Sciatic nerve (tissue), 2 donors: ENCODE measurements at regions not wholly inside any gene's neighbourhood (a gene's known extent, or its start where the extent isn't known, plus 50 kb on each side); places are given as distances from the start of the nearest gene placed in this dataset.
"Not testable (repeated sequence)": the region's sequence is repeated elsewhere in the genome, so short reads cannot be mapped to it uniquely, and the experiment has no call there.

Source experiments
- ATAC-seq: fragments of 200-7000 bp; cut with Tn5 transposase; one replicate; pipeline ENCODE4 v1.9.1; 2020; ENCODE audit warnings: mild to moderate bottlenecking, moderate library complexity
- DNase-seq: peaks from one replicate; pipeline ENCODE4 v3.0.0-alpha.2; 2020; ENCODE audit warnings: low spot score
- intact Hi-C: fragments of 100-400 bp; cut with DNase I; formaldehyde crosslinking; loops from one replicate; pipeline ENCODE4 v1.14.2; 2022
- donor health status: DM: no; HTN: no; CAD: no.
- donor health status: DM: no; HTN: no; CAD: no.

GRCh38 chr2:130289780-130290179 lies 52.9 kb upstream of the IMP4 start:
- ATAC-seq = no peak

GRCh38 chr2:130288467-130289403 lies 54.0 kb upstream of the IMP4 start:
- DNase-seq (no peak), ATAC-seq (no peak)
- intact Hi-C loops = no loop called here

More at GRCh38 chr2:130289780-130290179, 52.9 kb upstream of the IMP4 start:
- DNase-seq = no peak
- intact Hi-C loops = no loop called here

- ATAC-seq (no peak), DNase-seq (no peak)
- intact Hi-C loops = no loop called here
These were observed 55.1 kb upstream of the IMP4 start for GRCh38 chr2:130287656-130288026.

GRCh38 chr2:130286983-130287655 lies 55.6 kb upstream of the IMP4 start:
- no peak for DNase-seq
- ATAC-seq = peak; percentile 13
- intact Hi-C loops = no loop called here

- intact Hi-C loops, ATAC-seq, DNase-seq: not testable (repeated sequence)
These were observed 59.3 kb upstream of the IMP4 start for GRCh38 chr2:130283341-130283869.

GRCh38 chr2:130279551-130279950 lies 63.1 kb upstream of the IMP4 start:
- DNase-seq, intact Hi-C loops, ATAC-seq: not testable (repeated sequence)

- DNase-seq, ATAC-seq, intact Hi-C loops: not testable (repeated sequence)
These were observed 70.1 kb upstream of the TUBA3E start for GRCh38 chr2:130268333-130268732.

- DNase-seq, intact Hi-C loops, ATAC-seq: not testable (repeated sequence)
These were observed 69.3 kb upstream of the TUBA3E start for GRCh38 chr2:130267572-130267971.

- ATAC-seq, DNase-seq, intact Hi-C loops: not testable (repeated sequence)
These were observed 68.6 kb upstream of the TUBA3E start for GRCh38 chr2:130266836-130267235.

- ATAC-seq, intact Hi-C loops, DNase-seq: not testable (repeated sequence)
These were observed 67.5 kb upstream of the TUBA3E start for GRCh38 chr2:130265570-130266247.

- peak; percentile 7 for ATAC-seq
- DNase-seq, intact Hi-C loops: not testable (repeated sequence)
These were observed 66.7 kb upstream of the TUBA3E start for GRCh38 chr2:130264901-130265320.

GRCh38 chr2:130264501-130264900 lies 66.3 kb upstream of the TUBA3E start:
- DNase-seq = no peak
- intact Hi-C loops = no loop called here

GRCh38 chr2:130264046-130264445 lies 65.8 kb upstream of the TUBA3E start:
- intact Hi-C loops = no loop called here
- ATAC-seq = no peak
- DNase-seq = no peak

More at GRCh38 chr2:130264501-130264900, 66.3 kb upstream of the TUBA3E start:
- ATAC-seq = no peak

- DNase-seq = no peak
- ATAC-seq = no peak
- intact Hi-C loops = no loop called here
These were observed 65.4 kb upstream of the TUBA3E start for GRCh38 chr2:130263606-130264005.

- no peak for ATAC-seq
- intact Hi-C loops = no loop called here
- no peak for DNase-seq
These were observed 63.9 kb upstream of the TUBA3E start for GRCh38 chr2:130261970-130262760.

GRCh38 chr2:130261099-130261498 lies 62.9 kb upstream of the TUBA3E start:
- intact Hi-C loops = no loop called here
- DNase-seq = no peak
- ATAC-seq = no peak

GRCh38 chr2:130259594-130259993 lies 61.4 kb upstream of the TUBA3E start:
- DNase-seq = no peak
- no peak for ATAC-seq
- intact Hi-C loops = no loop called here

GRCh38 chr2:130258356-130258755 lies 60.1 kb upstream of the TUBA3E start:
- ATAC-seq (no peak), DNase-seq (no peak)
- intact Hi-C loops = no loop called here
